GM18870 (cell line): ENCODE measurements at regions not wholly inside any gene's neighbourhood (a gene's known extent, or its start where the extent isn't known, plus 50 kb on each side); places are given as distances from the start of the nearest gene placed in this dataset.
"Not testable (repeated sequence)": the region's sequence is repeated elsewhere in the genome, so short reads cannot be mapped to it uniquely, and the experiment has no call there.

Experiments
- ATAC-seq: cut with Tn5 transposase; IDR thresholded peaks from one replicate; pipeline ENCODE4 v1.9.1; 2021; ENCODE audit warnings: moderate library complexity; ENCODE audit not compliant: unreplicated experiment

GRCh38 chr6:72457738-72458137 is 164.1 kb upstream of the KCNQ5 start:
- ATAC-seq, result no peak

- ATAC-seq, result no peak
Observed at GRCh38 chr6:72458521-72458920, 163.3 kb upstream of the KCNQ5 start.

GRCh38 chr6:72461144-72461543 is 160.7 kb upstream of the KCNQ5 start:
- ATAC-seq, result no peak

GRCh38 chr6:72464246-72464645 is 157.6 kb upstream of the KCNQ5 start:
- ATAC-seq, result no peak

- no peak for ATAC-seq
Observed at GRCh38 chr6:72464791-72465691, 156.8 kb upstream of the KCNQ5 start.

- ATAC-seq, result no peak
Observed at GRCh38 chr6:72466471-72466870, 155.4 kb upstream of the KCNQ5 start.

- no peak for ATAC-seq
Observed at GRCh38 chr6:72466971-72467566, 154.8 kb upstream of the KCNQ5 start.

- ATAC-seq, result not testable (repeated sequence)
Observed at GRCh38 chr6:72469406-72469983, 152.4 kb upstream of the KCNQ5 start.

GRCh38 chr6:72476051-72476450 is 145.8 kb upstream of the KCNQ5 start:
- ATAC-seq, result no peak

GRCh38 chr6:72476646-72477045 is 145.2 kb upstream of the KCNQ5 start:
- no peak for ATAC-seq

- no peak for ATAC-seq
Observed at GRCh38 chr6:72495441-72495840, 126.4 kb upstream of the KCNQ5 start.

- no peak for ATAC-seq
Observed at GRCh38 chr6:72497186-72497585, 124.7 kb upstream of the KCNQ5 start.

- ATAC-seq, result no peak
Observed at GRCh38 chr6:72500669-72501068, 121.2 kb upstream of the KCNQ5 start.

GRCh38 chr6:72504406-72504805 is 117.5 kb upstream of the KCNQ5 start:
- ATAC-seq, result no peak

GRCh38 chr6:72505446-72505845 is 116.4 kb upstream of the KCNQ5 start:
- ATAC-seq, result no peak

- ATAC-seq, result no peak
Observed at GRCh38 chr6:72519871-72520270, 102.0 kb upstream of the KCNQ5 start.

- no peak for ATAC-seq
Observed at GRCh38 chr6:72521684-72522083, 100.2 kb upstream of the KCNQ5 start.

- ATAC-seq, result no peak
Observed at GRCh38 chr6:72522735-72523141, 99.1 kb upstream of the KCNQ5 start.

GRCh38 chr6:72524011-72524645 is 97.7 kb upstream of the KCNQ5 start:
- ATAC-seq, result peak; percentile 80

GRCh38 chr6:72525821-72526510 is 95.9 kb upstream of the KCNQ5 start:
- no peak for ATAC-seq

GRCh38 chr6:72530152-72530551 is 91.7 kb upstream of the KCNQ5 start:
- no peak for ATAC-seq
